Peyer's patch (tissue), 4 donors: ENCODE measurements at regions not wholly inside any gene's neighbourhood (a gene's known extent, or its start where the extent isn't known, plus 50 kb on each side); places are given as distances from the start of the nearest gene placed in this dataset.

Experiments used
- DNase-seq, 3 donors: peaks; one replicate each; pipeline ENCODE4 v3.0.0-alpha.2; 2017 to 2019
- H3K27ac ChIP-seq, 4 donors: fragments of 200-600 bp; sonication (generic); one replicate each; pipeline ENCODE4 v1.5.1; 2016 to 2019
- H3K27me3 ChIP-seq, 2 donors: fragments of 200-600 bp; sonication (generic); one replicate each; pipeline ENCODE4 v1.5.1; 2019
- H3K36me3 ChIP-seq, 3 donors: fragments of 200-600 bp; sonication (generic); one replicate each; pipeline ENCODE4 v1.5.1; 2016 to 2019
- H3K4me1 ChIP-seq, 4 donors: fragments of 200-600 bp; sonication (generic); one replicate each; pipeline ENCODE4 v1.5.1; 2016 to 2019
- H3K4me3 ChIP-seq, 4 donors: fragments of 200-600 bp; sonication (generic); 1 replicate in 3 of 4; 2 replicates in 1 of 4; pipeline ENCODE4 v1.5.1; 2016 to 2019; ENCODE audit warnings: mild to moderate bottlenecking in 1 of 4
- H3K9me3 ChIP-seq, 4 donors: fragments of 200-600 bp; sonication (generic); one replicate each; pipeline ENCODE4 v1.5.1; 2016 to 2019; ENCODE audit warnings: mild to moderate bottlenecking in 1 of 4
- CTCF ChIP-seq, 6 experiments: fragments of 450-650 bp in 4 of 6; fragments of 200-600 bp in 2 of 6; sonication (generic) in 1 of 6; IDR thresholded peaks; one replicate each; pipeline ENCODE4 v1.5.1; 2017 to 2019; ENCODE audit warnings: antibody characterized with exemption in 6 of 6, mild to moderate bottlenecking in 3 of 6, moderate library complexity in 1 of 6
- POLR2A ChIP-seq, 2 donors: fragments of 450-650 bp; IDR thresholded peaks; one replicate each; pipeline ENCODE4 v1.5.1; 2017; ENCODE audit warnings: antibody characterized with exemption in 2 of 2, mild to moderate bottlenecking in 2 of 2, moderate library complexity in 2 of 2

DNA sequence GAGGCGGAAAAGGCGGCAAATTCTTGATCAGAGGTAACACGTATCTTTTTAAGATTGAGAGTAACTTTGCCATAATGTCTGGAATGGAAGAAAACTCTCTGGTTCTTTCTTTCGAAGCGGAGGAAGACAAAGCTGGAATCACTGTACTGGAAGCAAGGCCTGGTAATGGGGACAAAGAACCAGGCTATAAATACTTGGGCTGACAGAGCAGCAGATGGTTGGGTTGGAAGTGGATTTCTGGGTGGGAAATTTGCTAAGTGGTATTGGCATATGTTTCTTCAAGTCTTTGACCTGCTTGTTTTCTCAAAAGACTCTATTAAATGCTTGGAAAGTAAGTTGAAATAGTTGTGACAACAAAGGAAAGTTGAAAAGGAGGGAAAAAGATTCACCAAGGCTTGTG is 87.3 kb upstream of the SFMBT2 start:
- no peaks in the 10 kb centered on the region for H3K27me3 ChIP-seq

GRCh38 chr10:7493996-7494395 is 83.2 kb upstream of the SFMBT2 start:
- no peak for TF ChIP-seq CTCF (IDR thresholded peaks at IDR 0.05)
- TF ChIP-seq POLR2A (IDR thresholded peaks at IDR 0.05), result no peak
- Histone ChIP-seq H3K4me1 (peaks cover 0 to 5% (median 0%) of the 10 kb centered on the region in 4 donors), H3K27me3 (no peaks in the 10 kb centered on the region), H3K27ac (no peak overlapping the region), H3K4me3 (no peak overlapping the region), H3K9me3 (no peaks in the 10 kb centered on the region), H3K36me3 (no peaks in the 10 kb centered on the region)
- DNase-seq, result no peak

More for the DNA sequence above, 87.3 kb upstream of the SFMBT2 start:
- Histone ChIP-seq H3K4me3 (no peak overlapping the region), H3K9me3 (no peaks in the 10 kb centered on the region), H3K4me1 (no peaks in the 10 kb centered on the region), H3K27ac (no peak overlapping the region), H3K36me3 (no peaks in the 10 kb centered on the region)
- no peak for DNase-seq
- TF ChIP-seq POLR2A (IDR thresholded peaks at IDR 0.05) (no peak), CTCF (IDR thresholded peaks at IDR 0.05) (no peak)

GRCh38 chr10:7492660-7493046 is 81.8 kb upstream of the SFMBT2 start:
- no peak for DNase-seq
- Histone ChIP-seq H3K27me3 (no peaks in the 10 kb centered on the region), H3K27ac (no peak overlapping the region), H3K4me3 (no peak overlapping the region), H3K9me3 (no peaks in the 10 kb centered on the region), H3K36me3 (no peaks in the 10 kb centered on the region), H3K4me1 (peaks cover 0 to 5% (median under 1%) of the 10 kb centered on the region in 4 donors)
- TF ChIP-seq POLR2A (IDR thresholded peaks at IDR 0.05) (no peak), CTCF (IDR thresholded peaks at IDR 0.05) (no peak)

DNA sequence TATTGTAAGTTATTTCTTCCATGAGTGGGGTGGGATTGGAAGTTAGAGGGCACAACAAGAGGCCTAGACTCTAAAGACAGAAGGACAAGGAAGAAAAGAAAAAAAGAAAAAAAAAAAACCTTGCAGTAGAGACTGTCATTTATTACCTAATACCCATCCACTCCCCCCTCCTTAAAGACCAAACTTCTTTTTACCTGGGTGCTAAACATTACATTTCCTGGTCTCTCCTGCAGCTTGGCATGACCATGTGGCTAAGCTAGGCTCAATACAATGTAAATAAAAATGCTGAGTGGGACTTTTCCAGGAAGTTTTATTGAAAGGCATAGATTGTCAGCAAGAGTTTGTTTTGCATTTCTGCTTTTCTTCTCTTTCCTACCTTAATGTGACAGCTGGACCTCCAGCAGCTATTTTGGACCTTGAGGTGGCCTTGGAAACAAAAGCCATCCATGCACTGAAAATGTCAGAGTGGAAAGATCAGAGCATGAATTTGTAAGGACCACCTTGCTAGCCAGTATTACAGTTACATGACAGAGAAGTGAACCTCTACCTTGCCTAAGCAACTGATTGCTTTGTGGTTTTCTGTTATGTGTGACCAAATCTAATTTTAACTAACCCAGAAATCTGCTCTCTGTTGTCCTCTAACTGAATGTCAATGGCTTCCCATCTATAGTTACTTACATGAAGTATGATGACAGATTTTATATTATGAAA is 81.3 kb upstream of the SFMBT2 start:
- TF ChIP-seq CTCF (IDR thresholded peaks at IDR 0.05) (no peak), POLR2A (IDR thresholded peaks at IDR 0.05) (no peak)
- DNase-seq, result no peak
- no peaks in the 10 kb centered on the region for H3K27me3 ChIP-seq
- H3K4me1 ChIP-seq, result peaks cover 0 to 5% (median 2%) of the 10 kb centered on the region in 4 donors
- no peak overlapping the region for H3K4me3 ChIP-seq
- no peak overlapping the region for H3K27ac ChIP-seq
- H3K9me3 ChIP-seq, result no peaks in the 10 kb centered on the region
- no peaks in the 10 kb centered on the region for H3K36me3 ChIP-seq

DNA sequence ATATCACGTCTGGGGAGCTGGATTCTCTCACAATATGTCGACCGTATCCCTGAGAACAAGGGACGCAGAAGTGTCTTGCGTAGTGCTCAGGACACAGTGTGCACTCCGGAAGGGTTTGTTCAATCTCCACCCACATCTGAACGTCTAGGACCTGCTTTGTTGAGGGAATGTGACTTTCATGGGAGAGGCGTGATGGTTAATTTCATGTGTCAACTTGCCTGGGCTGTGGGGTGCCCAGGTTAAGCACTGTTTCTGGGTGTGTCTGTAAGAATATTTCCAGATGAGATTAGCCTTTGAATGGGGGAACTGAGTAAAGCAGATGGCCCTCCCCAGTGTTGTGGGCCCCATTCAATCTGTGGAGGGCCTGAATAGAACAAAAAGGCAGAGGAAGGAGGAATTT is 80.4 kb upstream of the SFMBT2 start:
- H3K27me3 ChIP-seq, result no peaks in the 10 kb centered on the region
- no peak for DNase-seq
- no peaks in the 10 kb centered on the region for H3K36me3 ChIP-seq
- no peak overlapping the region for H3K4me3 ChIP-seq
- H3K27ac ChIP-seq, result no peak overlapping the region
- no peaks in the 10 kb centered on the region for H3K9me3 ChIP-seq
- peaks cover 0 to 5% (median 2%) of the 10 kb centered on the region in 4 donors for H3K4me1 ChIP-seq
- no peak for TF ChIP-seq POLR2A (IDR thresholded peaks at IDR 0.05)
- TF ChIP-seq CTCF (IDR thresholded peaks at IDR 0.05), result no peak
